ENCODE measurements at regions not wholly inside any gene's neighbourhood (a gene's known extent, or its start where the extent isn't known, plus 50 kb on each side); places are given as distances from the start of the nearest gene placed in this dataset.

- TF ChIP-seq CTCF (IDR thresholded peaks at IDR 0.05), result no peak
- Mint-ChIP-seq H3K4me3 (no peak overlapping the region), H3K4me1 (ENCODE audit: low read depth) (no peaks in the 10 kb centered on the region), H3K36me3 (ENCODE audit: low read depth) (no peaks in the 10 kb centered on the region), H3K27me3 (ENCODE audit: insufficient read depth) (peaks cover 2% of the 10 kb centered on the region), H3K27ac (no peak overlapping the region), H3K9me3 (no peaks in the 10 kb centered on the region)
- no peak for DNase-seq
Measured at GRCh38 chrX:46382595-46382994, 162.6 kb downstream of the ZNF674 start.

GRCh38 chrX:46381630-46382029 is 163.6 kb downstream of the ZNF674 start:
- H3K27ac Mint-ChIP-seq, result no peak overlapping the region; the same call in 1 of the 2 replicates
- peak; percentile 61 for TF ChIP-seq CTCF (IDR thresholded peaks at IDR 0.05)
- DNase-seq, result peak; percentile 2
- H3K4me3 Mint-ChIP-seq, result no peak overlapping the region
- no peaks in the 10 kb centered on the region for H3K4me1 Mint-ChIP-seq (ENCODE audit: low read depth)
- no peaks in the 10 kb centered on the region for H3K9me3 Mint-ChIP-seq
- H3K27me3 Mint-ChIP-seq (ENCODE audit: insufficient read depth), result no peaks in the 10 kb centered on the region; the same call in 1 of the 2 replicates
- H3K36me3 Mint-ChIP-seq (ENCODE audit: low read depth), result no peaks in the 10 kb centered on the region

- Mint-ChIP-seq H3K9me3 (no peaks in the 10 kb centered on the region), H3K36me3 (ENCODE audit: low read depth) (no peaks in the 10 kb centered on the region), H3K4me3 (no peak overlapping the region), H3K4me1 (ENCODE audit: low read depth) (no peaks in the 10 kb centered on the region), H3K27ac (no peak overlapping the region), H3K27me3 (ENCODE audit: insufficient read depth) (no peaks in the 10 kb centered on the region; the same call in 1 of the 2 replicates)
- DNase-seq, result no peak
- no peak for TF ChIP-seq CTCF (IDR thresholded peaks at IDR 0.05)
Measured at GRCh38 chrX:46380148-46380752, 165.0 kb downstream of the ZNF674 start.

GRCh38 chrX:46376246-46376885 is 168.9 kb downstream of the ZNF674 start:
- peak; percentile 59 for TF ChIP-seq CTCF (IDR thresholded peaks at IDR 0.05)
- H3K4me3 Mint-ChIP-seq, result no peak overlapping the region
- H3K36me3 Mint-ChIP-seq (ENCODE audit: low read depth), result no peaks in the 10 kb centered on the region
- peaks cover 2% of the 10 kb centered on the region; the same call in 1 of the 2 replicates for H3K27me3 Mint-ChIP-seq (ENCODE audit: insufficient read depth)
- no peak overlapping the region for H3K27ac Mint-ChIP-seq
- H3K9me3 Mint-ChIP-seq, result no peaks in the 10 kb centered on the region
- DNase-seq, result peak; percentile 34
- H3K4me1 Mint-ChIP-seq (ENCODE audit: low read depth), result peaks cover 7% of the 10 kb centered on the region; the same call in 1 of the 2 replicates

GRCh38 chrX:46375831-46376230 is 169.4 kb downstream of the ZNF674 start:
- H3K27ac Mint-ChIP-seq, result no peak overlapping the region
- no peaks in the 10 kb centered on the region for H3K36me3 Mint-ChIP-seq (ENCODE audit: low read depth)
- H3K27me3 Mint-ChIP-seq (ENCODE audit: insufficient read depth), result peaks cover 2% of the 10 kb centered on the region; the same call in 1 of the 2 replicates
- no peak for DNase-seq
- no peak overlapping the region for H3K4me3 Mint-ChIP-seq
- no peak for TF ChIP-seq CTCF (IDR thresholded peaks at IDR 0.05)
- H3K9me3 Mint-ChIP-seq, result no peaks in the 10 kb centered on the region
- peaks cover 7% of the 10 kb centered on the region; the same call in 1 of the 2 replicates for H3K4me1 Mint-ChIP-seq (ENCODE audit: low read depth)

Measured in HFFc6 (cell line).